ENCODE measurements at regions not wholly inside any gene's neighbourhood (a gene's known extent, or its start where the extent isn't known, plus 50 kb on each side); places are given as distances from the start of the nearest gene placed in this dataset.
A peak's percentile ranks its signal among the peaks of the same experiment; 100 is the strongest.

- Histone ChIP-seq H3K9me3 (ENCODE audit: insufficient read depth, low read length) (no peaks in the 10 kb centered on the region), H3K4me2 (ENCODE audit: low read length) (no peak overlapping the region), H3K36me3 (replicated peaks; ENCODE audit: low read depth, low read length) (no peaks in the 10 kb centered on the region), H3K9ac (ENCODE audit: low read length) (no peak overlapping the region), H3K79me2 (ENCODE audit: low read length) (no peaks in the 10 kb centered on the region), H2AFZ (ENCODE audit: low read depth, low read length) (no peak overlapping the region), H3K27me3 (ENCODE audit: low read depth, low read length) (peaks cover 27% of the 10 kb centered on the region), H3K27ac (ENCODE audit: low read length) (no peak overlapping the region), H3K4me1 (ENCODE audit: low read length) (no peaks in the 10 kb centered on the region), H4K20me1 (ENCODE audit: insufficient read depth, low read length) (no peaks in the 10 kb centered on the region), H3K4me3 (ENCODE audit: low read length) (no peak overlapping the region)
- peak; percentile 96 for TF ChIP-seq CTCF (IDR thresholded peaks at IDR 0.05; ENCODE audit: low read depth, low read length)
- no peak for TF ChIP-seq EZH2phosphoT487 (IDR thresholded peaks at IDR 0.05; ENCODE audit: low read depth)
Observed at GRCh38 chr20:23235173-23236027, 115.2 kb upstream of the NXT1 start.

- TF ChIP-seq EZH2phosphoT487 (IDR thresholded peaks at IDR 0.05; ENCODE audit: low read depth) (no peak), CTCF (IDR thresholded peaks at IDR 0.05; ENCODE audit: low read depth, low read length) (no peak)
- no peaks in the 10 kb centered on the region for H3K4me1 ChIP-seq (ENCODE audit: low read length)
- H3K4me3 ChIP-seq (ENCODE audit: low read length), result no peak overlapping the region
- H3K27me3 ChIP-seq (ENCODE audit: low read depth, low read length), result peaks cover 24% of the 10 kb centered on the region
- no peak overlapping the region for H3K9ac ChIP-seq (ENCODE audit: low read length)
- no peak overlapping the region for H3K27ac ChIP-seq (ENCODE audit: low read length)
- H3K79me2 ChIP-seq (ENCODE audit: low read length), result no peaks in the 10 kb centered on the region
- H2AFZ ChIP-seq (ENCODE audit: low read depth, low read length), result no peak overlapping the region
- H3K4me2 ChIP-seq (ENCODE audit: low read length), result no peak overlapping the region
- H3K9me3 ChIP-seq (ENCODE audit: insufficient read depth, low read length), result no peaks in the 10 kb centered on the region
- H3K36me3 ChIP-seq (replicated peaks; ENCODE audit: low read depth, low read length), result no peaks in the 10 kb centered on the region
- H4K20me1 ChIP-seq (ENCODE audit: insufficient read depth, low read length), result no peaks in the 10 kb centered on the region
Observed at GRCh38 chr20:23234311-23235078, 116.1 kb upstream of the NXT1 start.

GRCh38 chr20:23233341-23233740 is 117.2 kb upstream of the NXT1 start:
- no peak for TF ChIP-seq CTCF (IDR thresholded peaks at IDR 0.05; ENCODE audit: low read depth, low read length)
- TF ChIP-seq EZH2phosphoT487 (IDR thresholded peaks at IDR 0.05; ENCODE audit: low read depth), result no peak
- Histone ChIP-seq H3K4me1 (ENCODE audit: low read length) (no peaks in the 10 kb centered on the region), H3K9me3 (ENCODE audit: insufficient read depth, low read length) (no peaks in the 10 kb centered on the region), H3K4me2 (ENCODE audit: low read length) (no peak overlapping the region), H3K9ac (ENCODE audit: low read length) (no peak overlapping the region), H3K27me3 (ENCODE audit: low read depth, low read length) (peaks cover 20% of the 10 kb centered on the region), H2AFZ (ENCODE audit: low read depth, low read length) (no peak overlapping the region), H4K20me1 (ENCODE audit: insufficient read depth, low read length) (no peaks in the 10 kb centered on the region), H3K79me2 (ENCODE audit: low read length) (no peaks in the 10 kb centered on the region), H3K36me3 (replicated peaks; ENCODE audit: low read depth, low read length) (no peaks in the 10 kb centered on the region), H3K27ac (ENCODE audit: low read length) (no peak overlapping the region), H3K4me3 (ENCODE audit: low read length) (no peak overlapping the region)

GRCh38 chr20:23232679-23233308 is 117.8 kb upstream of the NXT1 start:
- Histone ChIP-seq H3K27me3 (ENCODE audit: low read depth, low read length) (peaks cover 20% of the 10 kb centered on the region), H3K9ac (ENCODE audit: low read length) (no peak overlapping the region), H3K9me3 (ENCODE audit: insufficient read depth, low read length) (no peaks in the 10 kb centered on the region), H3K27ac (ENCODE audit: low read length) (no peak overlapping the region), H3K4me2 (ENCODE audit: low read length) (no peak overlapping the region), H3K4me3 (ENCODE audit: low read length) (no peak overlapping the region), H3K36me3 (replicated peaks; ENCODE audit: low read depth, low read length) (no peaks in the 10 kb centered on the region), H4K20me1 (ENCODE audit: insufficient read depth, low read length) (no peaks in the 10 kb centered on the region), H3K79me2 (ENCODE audit: low read length) (no peaks in the 10 kb centered on the region), H2AFZ (ENCODE audit: low read depth, low read length) (no peak overlapping the region), H3K4me1 (ENCODE audit: low read length) (no peaks in the 10 kb centered on the region)
- TF ChIP-seq EZH2phosphoT487 (IDR thresholded peaks at IDR 0.05; ENCODE audit: low read depth) (no peak), CTCF (IDR thresholded peaks at IDR 0.05; ENCODE audit: low read depth, low read length) (no peak)
